NB4 (cell line): ENCODE measurements at regions not wholly inside any gene's neighbourhood (a gene's known extent, or its start where the extent isn't known, plus 50 kb on each side); places are given as distances from the start of the nearest gene placed in this dataset.
"Not testable (repeated sequence)": the region's sequence is repeated elsewhere in the genome, so short reads cannot be mapped to it uniquely, and the experiment has no call there.

Source experiments
- DNase-seq: peaks from one replicate; pipeline ENCODE4 v3.0.0; 2010; ENCODE audit warnings: low read depth
- H3K4me3 ChIP-seq: one replicate; pipeline ENCODE4 v1.5.1; 2011; ENCODE audit warnings: mild to moderate bottlenecking, low read depth, low read length, moderate library complexity
- CTCF ChIP-seq: IDR thresholded peaks from one replicate; pipeline ENCODE4 v1.5.1; 2012; ENCODE audit warnings: low read depth, low read length
- MAX ChIP-seq: IDR thresholded peaks from 2 replicates; pipeline ENCODE4 v1.6.1; 2011; ENCODE audit warnings: low read depth, low read length
- MYC ChIP-seq: IDR thresholded peaks from 2 replicates; pipeline ENCODE4 v1.6.1; 2011; ENCODE audit warnings: low read depth, low read length
- POLR2A ChIP-seq: IDR thresholded peaks from 2 replicates; pipeline ENCODE4 v1.6.1; 2011; ENCODE audit warnings: mild to moderate bottlenecking; ENCODE audit not compliant: insufficient read length; ENCODE audit errors: extremely low read depth

GRCh38 chr11:28797536-28797935, 689.3 kb downstream of the METTL15 start:
- TF ChIP-seq CTCF (no peak), MYC (no peak)
- no peak overlapping the region for H3K4me3 ChIP-seq
- peak; percentile 7 for DNase-seq

GRCh38 chr11:28794405-28794804, 686.2 kb downstream of the METTL15 start:
- no peak for TF ChIP-seq MYC
- no peak for TF ChIP-seq CTCF
- no peak for TF ChIP-seq MAX
- no peak for TF ChIP-seq POLR2A
- no peak overlapping the region for H3K4me3 ChIP-seq
- DNase-seq, result no peak

GRCh38 chr11:28793282-28793738, 685.1 kb downstream of the METTL15 start:
- no peak for DNase-seq
- no peak overlapping the region for H3K4me3 ChIP-seq
- TF ChIP-seq CTCF (no peak), MYC (no peak), MAX (no peak), POLR2A (no peak)

GRCh38 chr11:28792856-28793255, 684.7 kb downstream of the METTL15 start:
- H3K4me3 ChIP-seq, result no peak overlapping the region
- no peak for DNase-seq
- TF ChIP-seq MYC (no peak), CTCF (no peak), MAX (no peak), POLR2A (no peak)

GRCh38 chr11:28787897-28788296, 679.7 kb downstream of the METTL15 start:
- H3K4me3 ChIP-seq, DNase-seq: not testable (repeated sequence)

- no peak for TF ChIP-seq POLR2A
- no peak for TF ChIP-seq MYC
- TF ChIP-seq CTCF, result no peak
- no peak for TF ChIP-seq MAX
- H3K4me3 ChIP-seq, result no peak overlapping the region
- no peak for DNase-seq
Observed at GRCh38 chr11:28777126-28777525, 668.9 kb downstream of the METTL15 start.
